ENCODE measurements at regions not wholly inside any gene's neighbourhood (a gene's known extent, or its start where the extent isn't known, plus 50 kb on each side); places are given as distances from the start of the nearest gene placed in this dataset.

GRCh38 chr10:113309791-113310190, 243.1 kb upstream of the HABP2 start:
- H3K4me3 Mint-ChIP-seq (ENCODE audit: unreplicated experiment) = no peak overlapping the region
- peaks cover 3% of the 10 kb centered on the region for H3K4me1 Mint-ChIP-seq (ENCODE audit: low read depth)
- no peaks in the 10 kb centered on the region for H3K27me3 Mint-ChIP-seq (ENCODE audit: low read depth)
- no peak overlapping the region for H3K27ac Mint-ChIP-seq (ENCODE audit: unreplicated experiment)
- H3K9me3 Mint-ChIP-seq (ENCODE audit: low read depth) = peaks cover 6% of the 10 kb centered on the region
- no peaks in the 10 kb centered on the region for H3K36me3 Mint-ChIP-seq (ENCODE audit: low read depth)
- DNase-seq (ENCODE audit: low spot score) = no peak
- no peak for TF ChIP-seq CTCF (IDR thresholded peaks at IDR 0.05)

- TF ChIP-seq CTCF (IDR thresholded peaks at IDR 0.05) = no peak
- Mint-ChIP-seq H3K4me3 (ENCODE audit: unreplicated experiment) (no peak overlapping the region), H3K4me1 (ENCODE audit: low read depth) (peaks cover 3% of the 10 kb centered on the region), H3K36me3 (ENCODE audit: low read depth) (no peaks in the 10 kb centered on the region), H3K9me3 (ENCODE audit: low read depth) (peaks cover 6% of the 10 kb centered on the region), H3K27me3 (ENCODE audit: low read depth) (no peaks in the 10 kb centered on the region), H3K27ac (ENCODE audit: unreplicated experiment) (no peak overlapping the region)
- no peak for DNase-seq (ENCODE audit: low spot score)
Measured at GRCh38 chr10:113310347-113310746, 242.5 kb upstream of the HABP2 start.

GRCh38 chr10:113313048-113313602, 239.7 kb upstream of the HABP2 start:
- H3K27ac Mint-ChIP-seq (ENCODE audit: unreplicated experiment) = no peak overlapping the region
- no peak for TF ChIP-seq CTCF (IDR thresholded peaks at IDR 0.05)
- no peaks in the 10 kb centered on the region for H3K36me3 Mint-ChIP-seq (ENCODE audit: low read depth)
- DNase-seq (ENCODE audit: low spot score) = no peak
- H3K4me3 Mint-ChIP-seq (ENCODE audit: unreplicated experiment) = no peak overlapping the region
- H3K4me1 Mint-ChIP-seq (ENCODE audit: low read depth) = no peaks in the 10 kb centered on the region
- H3K27me3 Mint-ChIP-seq (ENCODE audit: low read depth) = no peaks in the 10 kb centered on the region
- H3K9me3 Mint-ChIP-seq (ENCODE audit: low read depth) = peaks cover 6% of the 10 kb centered on the region

GRCh38 chr10:113313722-113314121, 239.1 kb upstream of the HABP2 start:
- no peak for DNase-seq (ENCODE audit: low spot score)
- Mint-ChIP-seq H3K4me1 (ENCODE audit: low read depth) (no peaks in the 10 kb centered on the region), H3K9me3 (ENCODE audit: low read depth) (peaks cover 6% of the 10 kb centered on the region), H3K36me3 (ENCODE audit: low read depth) (no peaks in the 10 kb centered on the region), H3K4me3 (ENCODE audit: unreplicated experiment) (no peak overlapping the region), H3K27me3 (ENCODE audit: low read depth) (no peaks in the 10 kb centered on the region), H3K27ac (ENCODE audit: unreplicated experiment) (no peak overlapping the region)
- no peak for TF ChIP-seq CTCF (IDR thresholded peaks at IDR 0.05)

- Mint-ChIP-seq H3K27me3 (ENCODE audit: low read depth) (no peaks in the 10 kb centered on the region), H3K27ac (ENCODE audit: unreplicated experiment) (no peak overlapping the region), H3K9me3 (ENCODE audit: low read depth) (peaks cover 6% of the 10 kb centered on the region), H3K4me1 (ENCODE audit: low read depth) (peaks cover 20% of the 10 kb centered on the region), H3K36me3 (ENCODE audit: low read depth) (no peaks in the 10 kb centered on the region), H3K4me3 (ENCODE audit: unreplicated experiment) (no peak overlapping the region)
- no peak for DNase-seq (ENCODE audit: low spot score)
- TF ChIP-seq CTCF (IDR thresholded peaks at IDR 0.05) = no peak
Measured at GRCh38 chr10:113316506-113316905, 236.3 kb upstream of the HABP2 start.
